ENCODE measurements at regions not wholly inside any gene's neighbourhood (a gene's known extent, or its start where the extent isn't known, plus 50 kb on each side); places are given as distances from the start of the nearest gene placed in this dataset.

DNA sequence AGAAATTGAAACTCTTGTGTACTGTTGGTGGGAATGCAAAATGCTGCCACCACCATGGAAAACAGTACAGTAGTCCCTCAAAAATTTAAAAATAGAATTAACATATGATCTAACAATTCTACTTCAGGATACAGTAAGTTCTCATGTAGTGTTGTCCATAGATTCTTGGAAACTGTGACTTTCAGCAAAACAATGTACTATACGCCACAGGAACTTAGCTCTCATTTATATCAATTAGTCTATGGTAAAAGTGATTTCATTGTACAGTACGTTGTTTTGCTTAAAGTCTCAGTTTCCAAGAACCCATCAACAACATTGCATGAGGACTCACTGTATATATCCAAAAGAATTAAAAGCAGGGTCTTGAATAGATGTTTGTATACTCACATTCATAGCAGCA lies 233.5 kb upstream of the GAS1 start:
- Histone ChIP-seq H3K27me3 (replicated peaks) (no peaks in the 10 kb centered on the region), H3K36me3 (no peaks in the 10 kb centered on the region), H3K4me1 (replicated peaks) (peaks cover 24% of the 10 kb centered on the region), H3K4me3 (no peak overlapping the region), H3K27ac (no peak overlapping the region), H3K9me3 (replicated peaks) (no peaks in the 10 kb centered on the region)
- DNase-seq (ENCODE audit: low read depth in 1 of 2, low spot score in 2 of 2): no peak

DNA sequence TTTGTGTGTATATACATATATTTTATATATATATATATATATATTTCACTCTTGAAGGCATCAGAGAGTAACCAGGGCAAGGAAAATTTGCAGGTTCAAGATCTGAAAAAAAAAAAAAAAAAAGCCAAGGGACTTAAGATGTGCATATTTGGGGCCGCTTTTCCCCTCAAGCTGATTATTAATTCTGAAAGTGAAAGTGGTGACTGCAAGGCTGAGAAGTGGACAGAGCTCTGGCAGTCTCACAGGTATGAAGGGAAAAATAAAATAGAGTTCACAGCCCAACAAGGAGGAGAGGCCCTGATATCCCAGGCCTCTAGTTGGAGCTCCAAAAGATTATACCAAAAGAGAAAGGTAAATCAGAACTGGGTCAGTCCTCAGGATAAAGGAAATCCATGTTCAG lies 234.4 kb upstream of the GAS1 start:
- no peak overlapping the region for H3K4me3 ChIP-seq
- H3K27me3 ChIP-seq (replicated peaks): no peaks in the 10 kb centered on the region
- H3K27ac ChIP-seq: no peak overlapping the region
- H3K36me3 ChIP-seq: no peaks in the 10 kb centered on the region
- peaks cover 24% of the 10 kb centered on the region for H3K4me1 ChIP-seq (replicated peaks)
- H3K9me3 ChIP-seq (replicated peaks): no peaks in the 10 kb centered on the region
- no peak for DNase-seq (ENCODE audit: low read depth in 1 of 2, low spot score in 2 of 2)

DNA sequence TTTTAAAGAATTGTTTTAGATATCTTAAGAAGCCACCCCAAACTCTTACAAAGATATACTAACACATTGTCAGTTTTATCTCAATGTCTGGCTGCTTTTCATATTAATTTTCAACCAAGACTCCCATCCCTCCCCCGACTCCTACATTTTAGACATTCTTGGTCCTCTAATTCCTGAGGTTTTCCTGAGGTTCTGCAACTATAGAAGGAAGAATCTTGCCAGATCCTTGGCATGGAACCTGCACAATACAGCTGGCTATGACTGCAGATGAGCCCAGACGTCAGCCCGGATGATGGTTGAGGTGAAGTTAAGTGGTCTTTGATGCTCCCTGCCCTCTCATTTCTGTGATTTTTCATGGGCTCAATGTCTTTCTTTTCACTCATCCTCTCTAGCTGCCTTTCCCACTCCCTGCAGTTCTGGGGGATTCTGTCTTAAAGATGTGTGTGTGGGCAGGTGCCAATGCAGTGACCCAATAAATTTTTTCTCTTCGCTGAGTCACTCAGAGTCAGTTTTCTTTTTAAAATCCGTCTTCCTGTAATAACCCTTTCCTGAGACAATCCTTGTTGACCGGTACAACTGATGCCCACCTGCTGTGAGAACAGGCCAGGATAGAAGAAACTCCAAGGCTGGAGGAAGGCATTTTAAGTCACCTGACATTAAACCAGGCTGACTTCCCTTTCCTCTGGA lies 237.8 kb upstream of the GAS1 start:
- peaks cover 28% of the 10 kb centered on the region for H3K4me1 ChIP-seq (replicated peaks)
- no peaks in the 10 kb centered on the region for H3K36me3 ChIP-seq
- H3K4me3 ChIP-seq: no peak overlapping the region
- peak in 1 of 2 experiments; percentile 34 for DNase-seq (ENCODE audit: low read depth in 1 of 2, low spot score in 2 of 2)
- peak overlapping the region; percentile 18; the same call in 1 of the 2 replicates for H3K27ac ChIP-seq
- H3K27me3 ChIP-seq (replicated peaks): no peaks in the 10 kb centered on the region
- H3K9me3 ChIP-seq (replicated peaks): no peaks in the 10 kb centered on the region

DNA sequence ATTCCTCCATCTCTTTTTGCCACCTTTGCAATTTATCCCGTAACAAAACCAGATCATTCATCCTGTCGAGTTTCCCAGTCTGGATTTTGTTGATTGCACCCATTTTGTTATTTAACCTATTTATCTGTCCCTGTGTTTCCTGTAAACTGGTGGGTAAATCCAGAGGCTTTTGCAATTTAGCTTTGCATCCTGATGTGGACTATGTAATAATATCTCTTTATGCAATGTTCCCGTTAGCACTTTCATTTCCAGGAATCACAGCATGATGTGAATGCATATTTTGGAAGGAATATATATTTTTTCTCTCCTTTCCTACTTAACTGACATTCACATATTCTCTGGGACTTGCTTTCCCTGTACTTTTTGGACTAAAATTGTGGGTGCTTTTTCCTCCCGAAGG lies 240.3 kb upstream of the GAS1 start:
- Histone ChIP-seq H3K4me3 (no peak overlapping the region), H3K27ac (no peak overlapping the region), H3K27me3 (replicated peaks) (no peaks in the 10 kb centered on the region), H3K4me1 (replicated peaks) (peaks cover 28% of the 10 kb centered on the region), H3K9me3 (replicated peaks) (no peaks in the 10 kb centered on the region), H3K36me3 (no peaks in the 10 kb centered on the region)
- no peak for DNase-seq (ENCODE audit: low read depth in 1 of 2, low spot score in 2 of 2)

DNA sequence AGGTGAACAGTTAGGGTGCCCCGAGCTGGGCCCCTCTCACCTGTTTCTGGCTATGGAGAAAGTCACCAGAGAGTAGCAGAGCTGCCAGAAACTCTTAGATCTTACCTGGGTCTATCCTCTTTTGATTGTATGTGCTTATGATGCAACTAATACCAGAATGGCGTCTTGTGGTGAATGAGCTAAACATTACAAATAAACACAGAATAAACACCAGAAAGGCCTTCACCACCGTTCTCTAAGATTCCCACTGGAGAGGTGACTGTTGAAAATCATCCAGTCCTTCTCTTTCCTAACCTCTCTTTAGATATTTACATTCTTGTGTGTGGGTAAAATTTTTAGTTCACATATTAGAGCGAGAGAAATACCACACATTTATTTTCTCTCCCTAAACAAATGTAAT lies 241.7 kb upstream of the GAS1 start:
- peak in 1 of 2 experiments; percentile 78 for DNase-seq (ENCODE audit: low read depth in 1 of 2, low spot score in 2 of 2)
- Histone ChIP-seq H3K4me1 (replicated peaks) (peaks cover 42% of the 10 kb centered on the region), H3K27me3 (replicated peaks) (no peaks in the 10 kb centered on the region), H3K27ac (peak overlapping the region; percentile 65), H3K9me3 (replicated peaks) (no peaks in the 10 kb centered on the region), H3K36me3 (no peaks in the 10 kb centered on the region), H3K4me3 (no peak overlapping the region)

DNA sequence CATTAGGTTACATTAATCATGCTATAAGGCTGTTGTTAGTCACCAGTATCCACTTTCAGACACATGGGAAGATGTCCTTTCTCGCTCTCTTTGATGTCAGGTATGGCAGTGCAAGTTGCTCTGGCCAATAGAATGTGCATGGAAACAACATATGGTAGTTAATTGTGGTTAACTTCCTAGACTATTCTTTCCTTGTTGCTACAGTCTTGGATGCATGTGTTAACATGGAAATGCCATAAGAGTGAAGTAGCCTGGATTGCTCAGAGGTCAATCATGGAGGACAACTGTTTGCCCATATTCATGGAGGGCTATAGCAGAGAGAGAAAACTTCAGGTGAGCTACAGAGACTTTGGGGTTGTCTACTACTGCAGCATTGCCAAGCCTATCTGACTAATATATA lies 245.8 kb upstream of the GAS1 start:
- H3K27me3 ChIP-seq (replicated peaks): no peaks in the 10 kb centered on the region
- H3K9me3 ChIP-seq (replicated peaks): no peaks in the 10 kb centered on the region
- H3K27ac ChIP-seq: peak overlapping the region; percentile 91
- H3K36me3 ChIP-seq: no peaks in the 10 kb centered on the region
- no peak overlapping the region for H3K4me3 ChIP-seq
- H3K4me1 ChIP-seq (replicated peaks): peaks cover 43% of the 10 kb centered on the region
- DNase-seq (ENCODE audit: low read depth in 1 of 2, low spot score in 2 of 2): no peak

DNA sequence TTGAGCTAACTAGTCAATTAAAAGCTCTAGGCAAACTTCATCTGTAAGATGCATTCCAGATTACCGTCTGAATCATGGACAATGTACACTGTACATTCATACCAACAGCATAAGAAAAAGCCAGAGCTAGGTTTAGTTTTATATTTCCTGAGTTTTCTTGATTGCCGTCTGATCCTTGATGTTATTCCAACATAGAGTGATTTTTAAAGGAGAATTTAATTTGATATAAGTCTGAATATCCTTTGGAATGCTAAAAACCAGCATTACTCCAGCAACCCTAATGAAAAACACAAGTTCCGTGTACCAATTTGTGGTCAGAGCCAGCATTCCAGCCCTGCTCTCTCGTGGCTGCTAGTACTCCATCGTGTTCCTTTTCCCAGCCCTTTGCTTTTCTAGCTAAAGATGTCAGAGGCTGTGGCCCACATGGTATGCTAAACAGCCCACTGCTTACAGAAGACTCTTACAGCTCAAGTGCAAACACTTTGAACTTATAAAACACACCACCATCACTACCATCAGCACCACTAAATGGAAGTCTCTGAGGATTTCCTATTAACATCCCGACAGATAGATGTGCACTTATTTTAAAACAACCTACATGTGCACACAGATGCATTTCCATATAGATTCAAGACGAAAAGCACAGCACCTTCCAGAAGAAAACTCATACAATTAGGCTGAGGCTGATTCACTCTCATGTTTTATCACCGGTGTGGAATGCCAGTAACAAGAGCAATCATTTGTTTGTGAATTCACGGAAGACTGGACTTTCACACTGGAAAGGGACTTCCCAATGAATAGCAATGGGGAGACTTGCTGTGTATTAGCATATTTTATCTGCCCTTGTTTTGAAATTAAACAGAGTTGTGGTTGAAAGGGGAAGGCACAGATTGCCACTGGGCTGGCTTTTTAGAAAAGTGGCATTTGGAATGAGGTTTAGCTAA lies 246.9 kb upstream of the GAS1 start:
- peak; percentile 75 to 90 for DNase-seq (ENCODE audit: low read depth in 1 of 2, low spot score in 2 of 2)
- H3K4me3 ChIP-seq: no peak overlapping the region

DNA sequence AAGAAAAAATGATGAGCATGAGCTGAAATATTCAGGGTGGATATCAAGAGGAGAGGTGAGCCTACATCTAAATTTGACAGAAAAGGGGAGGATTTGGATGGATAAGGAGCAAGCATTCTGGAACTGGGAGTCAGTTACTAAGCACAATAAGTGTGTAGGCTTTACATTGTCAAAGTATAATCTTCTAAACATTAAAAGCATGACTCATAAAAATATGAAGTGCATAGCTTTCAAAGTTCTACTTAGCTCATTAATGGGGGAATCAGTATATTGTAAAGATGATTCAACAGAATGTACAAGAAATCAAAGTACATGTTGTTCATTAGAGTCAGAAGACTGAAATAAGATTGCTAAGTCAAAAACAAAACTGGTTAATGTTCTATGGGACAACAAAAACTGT lies 248.0 kb upstream of the GAS1 start:
- H3K27ac ChIP-seq: peak overlapping the region; percentile 91

More for the DNA sequence above, 246.9 kb upstream of the GAS1 start:
- H3K36me3 ChIP-seq: no peaks in the 10 kb centered on the region
- no peaks in the 10 kb centered on the region for H3K9me3 ChIP-seq (replicated peaks)
- peak overlapping the region; percentile 91 for H3K27ac ChIP-seq
- peaks cover 34% of the 10 kb centered on the region for H3K4me1 ChIP-seq (replicated peaks)
- no peaks in the 10 kb centered on the region for H3K27me3 ChIP-seq (replicated peaks)

DNA sequence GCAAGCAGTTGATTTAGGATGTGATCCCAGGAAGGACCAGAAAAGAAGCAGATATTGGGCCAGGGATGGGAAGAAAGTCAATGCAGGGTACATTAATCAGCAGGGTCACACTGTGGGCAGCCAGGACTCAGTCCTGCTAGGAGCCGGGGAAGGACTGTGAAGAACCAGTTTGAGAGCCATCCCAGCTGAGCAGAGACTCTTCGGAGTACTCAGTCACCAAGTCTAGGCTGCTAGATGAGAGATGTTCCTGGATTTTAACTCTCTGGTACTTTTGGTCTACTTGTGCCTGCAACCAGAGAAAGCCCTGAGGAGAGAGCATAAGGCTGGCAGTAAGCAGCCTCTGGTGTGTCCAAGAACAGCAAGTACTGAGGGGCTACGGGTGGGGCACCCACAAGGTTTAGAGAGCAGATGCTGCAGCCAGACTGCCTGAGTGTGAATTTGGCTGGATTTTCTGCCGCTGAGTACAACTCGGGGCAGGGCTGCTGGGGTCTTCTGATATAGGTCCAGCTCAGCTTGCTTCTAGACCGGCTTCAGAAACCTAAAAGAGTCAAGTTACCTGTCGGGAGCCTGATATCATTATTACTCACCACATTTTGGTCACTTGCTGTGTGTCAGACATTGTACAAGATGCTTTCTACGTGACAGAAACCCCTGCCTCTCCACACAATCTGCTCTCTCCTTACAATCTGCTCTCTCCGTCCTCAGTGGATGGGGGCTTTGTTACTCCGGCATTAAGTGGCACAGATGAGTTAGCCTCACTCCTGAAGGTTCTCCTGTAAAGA lies 250.2 kb upstream of the GAS1 start:
- Histone ChIP-seq H3K4me1 (replicated peaks) (peaks cover 35% of the 10 kb centered on the region), H3K4me3 (no peak overlapping the region), H3K27me3 (replicated peaks) (no peaks in the 10 kb centered on the region), H3K27ac (no peak overlapping the region), H3K36me3 (no peaks in the 10 kb centered on the region), H3K9me3 (replicated peaks) (no peaks in the 10 kb centered on the region)
- no peak for DNase-seq (ENCODE audit: low read depth in 1 of 2, low spot score in 2 of 2)

More for the DNA sequence above, 248.0 kb upstream of the GAS1 start:
- no peaks in the 10 kb centered on the region for H3K9me3 ChIP-seq (replicated peaks)
- peaks cover 28% of the 10 kb centered on the region for H3K4me1 ChIP-seq (replicated peaks)
- DNase-seq (ENCODE audit: low read depth in 1 of 2, low spot score in 2 of 2): no peak
- H3K36me3 ChIP-seq: no peaks in the 10 kb centered on the region
- no peak overlapping the region for H3K4me3 ChIP-seq
- no peaks in the 10 kb centered on the region for H3K27me3 ChIP-seq (replicated peaks)

DNA sequence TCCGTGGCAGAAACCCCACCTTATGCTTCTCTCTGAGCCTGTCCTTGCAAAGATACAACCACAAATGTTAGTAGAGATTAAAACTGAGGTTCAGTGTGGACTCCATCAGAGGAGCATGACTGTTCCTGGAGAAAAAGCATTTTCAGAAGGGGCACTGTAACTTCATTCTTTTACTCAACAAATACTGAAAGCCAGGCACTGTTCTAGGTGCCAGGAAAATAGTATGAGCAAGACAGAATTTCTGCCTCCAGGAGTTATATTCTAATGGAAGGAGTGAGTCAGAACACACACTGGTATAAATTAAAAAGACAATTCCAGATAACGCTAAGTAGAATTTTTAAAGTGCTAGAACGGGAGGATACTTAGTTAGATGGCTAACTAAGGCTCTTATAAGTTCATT lies 251.4 kb upstream of the GAS1 start:
- H3K36me3 ChIP-seq: no peaks in the 10 kb centered on the region
- no peaks in the 10 kb centered on the region for H3K9me3 ChIP-seq (replicated peaks)
- no peak overlapping the region for H3K4me3 ChIP-seq
- H3K4me1 ChIP-seq (replicated peaks): peaks cover 24% of the 10 kb centered on the region
- no peak for DNase-seq (ENCODE audit: low read depth in 1 of 2, low spot score in 2 of 2)
- no peaks in the 10 kb centered on the region for H3K27me3 ChIP-seq (replicated peaks)
- H3K27ac ChIP-seq: no peak overlapping the region

DNA sequence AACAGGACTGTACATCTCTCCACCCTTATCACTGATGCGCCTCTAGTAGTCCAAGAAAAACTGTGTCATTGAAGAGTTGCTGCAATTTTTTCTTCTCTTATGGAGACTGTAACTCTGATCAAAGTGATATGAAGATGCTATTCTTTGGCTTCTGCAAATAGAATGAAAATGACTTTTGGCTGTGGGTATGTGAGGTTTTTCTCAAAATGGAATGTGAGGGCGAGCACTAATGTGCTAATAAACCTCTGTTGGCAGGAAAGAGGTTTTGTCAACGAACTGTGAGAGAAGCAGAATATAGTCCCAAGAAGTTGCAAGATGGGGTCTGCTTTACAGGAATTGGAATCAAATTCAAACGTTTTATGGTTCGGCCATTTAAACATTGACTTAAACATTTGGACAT lies 252.0 kb upstream of the GAS1 start:
- Histone ChIP-seq H3K36me3 (no peaks in the 10 kb centered on the region), H3K9me3 (replicated peaks) (no peaks in the 10 kb centered on the region), H3K27ac (no peak overlapping the region), H3K4me1 (replicated peaks) (peaks cover 18% of the 10 kb centered on the region), H3K27me3 (replicated peaks) (no peaks in the 10 kb centered on the region), H3K4me3 (no peak overlapping the region)
- no peak for DNase-seq (ENCODE audit: low read depth in 1 of 2, low spot score in 2 of 2)

DNA sequence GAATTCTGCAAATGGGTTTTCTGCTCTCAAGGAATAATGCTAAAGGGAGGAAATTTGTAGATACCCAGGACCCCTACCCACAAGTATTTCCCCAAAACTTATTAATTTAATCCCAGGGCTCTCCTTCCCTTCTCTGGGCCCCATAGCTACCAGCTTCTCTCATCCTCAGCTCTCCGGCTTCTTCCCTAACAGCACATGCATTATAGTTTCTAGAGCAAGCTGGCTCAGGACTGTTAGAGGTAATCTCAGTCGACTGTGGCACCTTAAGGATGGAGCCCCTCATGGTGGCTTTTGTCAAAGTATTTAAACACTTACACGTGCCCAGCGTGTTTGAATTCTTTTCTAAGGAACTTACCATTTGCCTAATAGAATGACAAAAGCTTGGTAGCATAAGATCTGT lies 252.5 kb upstream of the GAS1 start:
- Histone ChIP-seq H3K36me3 (no peaks in the 10 kb centered on the region), H3K27me3 (replicated peaks) (no peaks in the 10 kb centered on the region), H3K27ac (no peak overlapping the region), H3K4me3 (no peak overlapping the region), H3K4me1 (replicated peaks) (peaks cover 15% of the 10 kb centered on the region), H3K9me3 (replicated peaks) (no peaks in the 10 kb centered on the region)
- DNase-seq (ENCODE audit: low read depth in 1 of 2, low spot score in 2 of 2): no peak

DNA sequence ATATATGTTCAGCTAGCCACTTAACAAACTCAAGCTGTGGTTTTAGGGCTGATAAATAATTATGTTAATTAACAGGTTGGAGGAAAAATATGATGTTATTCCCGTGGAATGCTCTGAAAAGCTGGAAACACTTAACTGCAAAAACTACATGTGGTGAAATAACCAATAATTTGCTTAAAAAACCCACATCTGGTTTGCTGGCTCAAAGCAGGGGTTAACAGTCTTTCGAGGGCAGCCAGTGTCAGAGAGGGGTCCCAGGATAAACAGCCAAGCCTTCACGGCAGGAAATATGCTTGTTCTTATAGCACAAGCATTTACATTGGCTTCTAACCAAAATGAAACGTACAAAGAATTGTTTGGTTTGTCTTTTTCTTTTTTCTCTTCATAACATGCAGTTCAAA lies 254.0 kb upstream of the GAS1 start:
- no peak overlapping the region for H3K27ac ChIP-seq
- no peak overlapping the region for H3K4me3 ChIP-seq
- H3K36me3 ChIP-seq: no peaks in the 10 kb centered on the region
- DNase-seq (ENCODE audit: low read depth in 1 of 2, low spot score in 2 of 2): no peak
- no peaks in the 10 kb centered on the region for H3K27me3 ChIP-seq (replicated peaks)
- no peaks in the 10 kb centered on the region for H3K9me3 ChIP-seq (replicated peaks)
- peaks cover 12% of the 10 kb centered on the region for H3K4me1 ChIP-seq (replicated peaks)
